Stimulated activated CD4-positive, alpha-beta T cell treated with anti-CD3 and anti-CD28 coated beads, Interleukin-12 subunit alpha, Interleukin-12 subunit beta, amount 100 ng/mL, for 24 hours (primary cell): ENCODE measurements at regions not wholly inside any gene's neighbourhood (a gene's known extent, or its start where the extent isn't known, plus 50 kb on each side); places are given as distances from the start of the nearest gene placed in this dataset.
"Not testable (repeated sequence)": the region's sequence is repeated elsewhere in the genome, so short reads cannot be mapped to it uniquely, and the experiment has no call there.

Experiments used
- DNase-seq, 2 experiments: peaks; one replicate each; pipeline ENCODE4 v3.0.0-alpha.2; 2020; ENCODE audit warnings: low read depth in 2 of 2

DNA sequence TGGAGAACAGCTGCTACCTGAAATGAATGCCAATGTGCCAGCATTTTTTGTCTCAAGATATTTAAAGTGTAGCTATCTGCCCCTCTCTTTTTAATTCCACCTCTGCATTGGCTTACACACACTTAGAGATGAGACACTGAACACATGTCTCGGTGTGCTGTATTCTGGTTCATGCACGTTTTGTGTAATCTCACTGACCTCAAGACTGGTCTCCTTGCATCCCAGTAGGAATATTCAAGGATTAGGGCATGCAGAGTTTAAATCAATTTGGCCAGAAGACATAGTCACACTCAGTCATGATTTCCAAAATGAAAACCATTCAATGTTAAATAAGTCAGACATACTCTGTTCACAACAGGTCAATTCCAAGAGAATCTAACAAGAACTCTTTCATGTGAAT lies 561.8 kb upstream of the TUSC1 start:
- DNase-seq = no peak

DNA sequence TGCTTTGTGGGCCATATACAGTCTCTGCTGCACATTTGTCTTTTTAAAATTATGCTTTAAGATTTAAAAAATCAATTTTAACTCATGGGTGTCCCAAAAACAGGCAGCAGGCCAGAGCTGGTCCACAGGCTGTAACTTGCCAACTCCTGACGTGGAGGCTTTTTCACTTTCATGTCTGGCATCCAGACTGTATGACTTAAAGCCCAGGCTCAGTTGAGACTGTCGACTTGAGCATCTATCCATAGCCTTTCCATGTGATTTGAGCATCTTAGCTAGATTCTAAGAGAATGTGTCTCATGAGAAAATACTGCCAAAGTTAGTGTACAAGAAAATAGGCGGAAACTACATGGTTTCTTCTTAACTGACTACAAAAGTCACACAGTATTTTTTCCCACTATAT lies 559.0 kb upstream of the TUSC1 start:
- no peak for DNase-seq

DNA sequence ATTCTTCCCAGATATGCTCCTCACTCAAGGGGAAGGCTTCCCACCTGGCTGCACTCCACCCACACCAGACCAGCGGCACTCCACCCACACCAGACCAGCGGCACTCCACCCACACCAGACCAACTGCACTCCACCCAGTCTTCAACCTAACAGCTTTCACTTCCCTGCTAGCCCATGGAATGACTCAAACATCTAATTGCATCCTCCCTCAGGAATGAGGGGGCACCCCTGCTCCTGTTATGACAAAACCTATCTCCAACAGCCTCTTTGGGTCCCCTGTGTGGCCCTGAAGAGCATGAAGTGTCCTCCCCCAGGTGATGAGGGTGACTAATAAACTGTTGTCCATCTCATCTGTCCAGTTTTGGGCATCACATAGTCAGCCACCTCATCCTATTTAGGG lies 556.6 kb upstream of the TUSC1 start:
- DNase-seq = no peak

DNA sequence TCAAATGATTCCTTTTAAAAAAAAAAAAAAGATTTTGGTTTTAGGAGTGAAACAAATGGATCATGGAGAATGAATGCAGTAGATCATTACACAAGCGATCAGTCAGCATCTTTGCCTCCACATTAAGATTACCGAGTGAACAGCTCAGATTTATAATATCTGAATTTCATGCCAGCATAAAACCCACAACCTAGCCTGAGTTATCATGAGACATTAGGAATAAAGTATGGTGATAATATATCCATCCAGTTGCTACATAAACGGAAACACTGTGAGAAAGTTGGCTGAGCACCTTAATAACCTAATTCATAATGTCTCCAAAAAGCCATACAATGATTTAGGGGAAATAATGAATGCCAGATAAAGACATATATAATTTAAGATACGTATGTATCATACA lies 553.1 kb upstream of the TUSC1 start:
- DNase-seq = no peak

DNA sequence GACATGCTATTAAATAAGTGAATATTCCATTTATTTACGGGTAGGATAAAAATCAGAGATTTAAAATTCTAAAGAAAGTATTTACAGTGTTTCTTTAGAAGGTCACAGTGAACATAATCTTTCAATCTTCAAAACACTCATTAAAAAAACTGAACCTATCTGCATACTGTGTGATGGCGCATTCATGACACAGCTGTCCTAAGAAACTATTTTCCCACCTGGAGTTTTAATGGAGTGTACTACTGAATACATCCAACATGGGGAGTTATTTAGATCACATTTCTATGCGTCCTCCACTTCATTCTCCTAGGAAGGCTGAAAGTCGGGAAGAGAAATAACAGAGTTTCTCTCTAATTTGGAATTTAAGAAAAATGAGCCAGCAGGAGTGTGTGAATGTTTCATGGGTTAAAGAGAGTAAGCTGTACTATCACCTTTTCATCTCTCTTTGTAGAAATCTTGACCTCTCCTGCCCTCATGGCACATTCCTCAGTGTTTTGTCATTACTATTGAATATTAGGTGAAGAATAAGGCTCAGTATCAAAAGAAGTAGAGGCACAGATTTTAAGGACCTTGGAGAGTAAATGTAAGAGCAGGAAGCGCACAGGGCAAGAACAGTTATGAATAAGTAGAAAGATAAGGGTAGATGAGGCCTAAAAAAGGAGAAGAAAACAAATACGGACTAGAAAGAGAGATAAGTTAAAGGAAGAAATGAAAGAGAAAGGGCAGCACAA lies 551.2 kb upstream of the TUSC1 start:
- no peak for DNase-seq

DNA sequence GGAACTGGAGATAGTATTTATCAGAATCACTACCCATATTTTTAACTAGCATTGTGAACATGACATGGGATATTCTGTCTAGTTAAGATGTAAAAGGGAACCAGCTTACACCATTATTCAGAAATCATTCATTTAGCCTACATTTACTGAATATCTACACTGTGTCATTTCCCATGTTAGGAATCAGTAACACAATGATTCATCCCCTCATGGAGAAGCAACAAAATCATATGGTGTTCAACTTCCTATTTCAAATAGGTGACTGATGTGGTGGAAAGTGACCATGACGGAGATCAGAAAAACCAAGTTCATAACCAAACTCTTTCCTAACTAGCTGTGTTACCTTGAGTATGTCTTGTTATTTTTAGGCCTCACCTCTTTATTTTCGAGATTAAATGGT lies 550.0 kb upstream of the TUSC1 start:
- DNase-seq = no peak

DNA sequence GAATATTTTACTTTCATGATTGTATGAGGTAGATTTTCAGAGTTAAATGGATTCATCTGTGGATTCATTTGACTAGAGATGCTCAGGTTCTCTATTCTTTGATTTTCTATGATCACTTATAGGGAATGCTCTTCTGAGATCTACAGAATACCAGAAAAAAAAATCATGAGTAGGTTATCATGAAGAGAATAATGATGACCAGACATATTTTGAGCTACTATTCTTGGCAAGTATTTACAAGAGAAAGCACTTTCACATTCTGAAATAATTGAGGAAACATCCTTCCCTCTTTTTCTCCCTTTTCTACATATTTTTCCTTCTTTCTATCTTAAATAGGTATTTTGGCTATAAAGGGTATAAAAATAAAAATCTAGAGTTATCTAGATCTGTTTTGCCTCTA lies 543.0 kb upstream of the TUSC1 start:
- no peak for DNase-seq

DNA sequence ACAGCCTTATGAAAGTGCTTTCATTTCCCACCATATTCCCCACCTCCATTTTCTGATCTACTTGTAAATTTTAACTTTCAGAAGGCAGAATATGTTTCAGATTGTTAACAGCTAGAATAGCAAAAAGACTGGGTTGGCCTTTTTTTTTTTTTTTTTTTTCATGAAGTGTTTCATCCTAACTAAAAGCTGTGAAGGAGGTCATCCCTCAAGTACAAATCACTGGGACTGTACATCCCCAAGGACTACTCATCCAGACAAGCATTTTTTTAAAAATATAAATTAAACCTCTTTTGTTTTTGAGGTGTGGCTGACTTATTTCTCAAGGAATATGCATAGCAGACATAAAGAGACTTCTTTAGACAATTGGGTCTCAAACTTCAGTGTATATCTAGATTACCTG lies 542.1 kb upstream of the TUSC1 start:
- no peak for DNase-seq

DNA sequence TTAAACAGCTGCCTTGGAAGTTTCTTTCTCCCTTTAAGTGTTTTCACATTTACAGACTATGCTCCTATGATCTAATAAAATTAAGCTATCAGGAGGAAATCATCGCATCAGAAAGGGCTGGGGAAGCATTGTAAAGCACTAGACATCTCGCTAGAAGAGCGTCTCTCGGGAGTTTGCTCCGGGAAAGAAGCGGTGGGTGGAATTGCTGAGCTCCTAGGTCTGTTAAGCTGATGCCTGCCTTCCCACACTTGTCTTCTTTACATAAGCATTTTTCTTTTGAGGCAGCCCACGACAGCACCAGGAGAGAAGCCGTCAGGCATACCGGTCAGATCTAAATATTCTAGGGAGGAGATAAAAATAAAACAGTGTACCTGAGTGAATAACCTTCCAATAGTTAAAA lies 541.7 kb upstream of the TUSC1 start:
- DNase-seq = no peak

DNA sequence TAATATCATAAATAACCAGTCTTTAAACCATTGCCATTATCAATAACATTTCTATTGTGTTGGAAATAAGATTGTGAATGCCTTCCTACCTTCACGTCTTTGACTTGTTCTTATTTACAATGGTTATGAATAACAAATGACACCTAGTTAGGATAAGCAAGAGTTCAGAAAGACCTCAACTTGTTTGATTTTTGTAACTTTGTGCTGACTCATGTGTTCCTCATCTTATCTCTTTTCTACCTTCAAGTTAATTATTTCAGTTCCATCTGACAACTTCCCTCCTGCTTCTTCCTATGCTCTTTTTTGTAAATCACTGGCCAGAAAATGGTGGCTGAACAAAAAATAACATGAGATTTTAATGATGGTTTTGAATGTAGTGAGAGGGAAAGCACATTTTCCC lies 538.5 kb upstream of the TUSC1 start:
- DNase-seq = no peak

DNA sequence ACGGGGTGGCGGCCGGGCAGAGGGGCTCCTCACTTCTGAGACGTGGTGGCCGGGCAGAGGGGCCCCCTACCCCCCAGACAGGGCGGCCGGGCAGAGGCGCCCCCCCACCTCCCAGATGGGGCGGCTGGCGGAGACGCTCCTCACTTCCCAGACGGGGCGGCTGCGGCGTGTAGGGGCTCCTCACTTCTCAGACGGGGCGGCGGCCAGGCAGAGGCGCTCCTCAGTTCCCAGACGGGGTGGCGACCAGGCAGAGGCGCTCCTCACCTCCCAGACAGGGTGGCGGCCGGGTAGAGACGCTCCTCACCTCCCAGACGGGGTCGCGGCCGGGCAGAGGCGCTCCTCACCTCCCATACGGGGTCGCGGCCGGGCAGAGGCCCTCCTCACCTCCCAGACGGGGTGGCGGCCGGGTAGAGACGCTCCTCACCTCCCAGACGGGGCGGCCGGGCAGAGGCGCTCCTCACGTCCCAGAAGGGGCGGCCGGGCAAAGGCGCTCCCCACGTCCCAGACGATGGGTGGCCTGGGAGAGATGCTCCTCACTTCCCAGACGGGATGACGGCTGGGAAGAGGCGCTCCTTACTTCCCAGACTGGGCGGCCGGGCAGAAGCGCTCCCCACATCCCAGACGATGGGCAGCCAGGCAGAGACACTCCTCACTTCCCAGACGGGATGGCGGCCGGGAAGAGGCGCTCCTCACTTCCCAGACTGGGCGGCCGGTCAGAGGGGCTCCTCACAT lies 536.6 kb upstream of the TUSC1 start:
- not testable (repeated sequence) for DNase-seq

DNA sequence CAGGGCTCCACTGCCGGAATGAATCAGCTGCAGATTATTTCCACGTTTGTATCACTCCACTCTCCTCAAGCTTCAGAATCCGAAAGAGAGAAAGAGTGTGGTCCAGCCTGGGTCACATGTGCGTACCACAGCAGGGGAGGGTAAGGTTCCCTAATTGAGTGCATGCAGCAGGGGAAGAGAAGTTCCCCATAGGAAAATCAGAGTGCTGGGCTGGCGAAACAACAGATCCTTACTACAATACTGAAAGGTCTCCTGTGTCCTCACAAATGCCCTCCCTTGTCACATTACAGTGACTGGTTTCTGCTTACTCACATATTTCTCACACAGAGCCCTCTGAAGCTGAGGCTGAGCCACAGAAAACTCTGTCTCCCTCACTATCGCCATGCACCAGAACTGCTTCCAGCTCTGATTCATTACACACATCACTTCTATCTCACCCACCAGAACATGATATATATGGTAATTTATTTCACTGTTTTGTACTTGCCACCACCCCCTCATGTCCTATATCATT lies 532.2 kb upstream of the TUSC1 start:
- no peak for DNase-seq

DNA sequence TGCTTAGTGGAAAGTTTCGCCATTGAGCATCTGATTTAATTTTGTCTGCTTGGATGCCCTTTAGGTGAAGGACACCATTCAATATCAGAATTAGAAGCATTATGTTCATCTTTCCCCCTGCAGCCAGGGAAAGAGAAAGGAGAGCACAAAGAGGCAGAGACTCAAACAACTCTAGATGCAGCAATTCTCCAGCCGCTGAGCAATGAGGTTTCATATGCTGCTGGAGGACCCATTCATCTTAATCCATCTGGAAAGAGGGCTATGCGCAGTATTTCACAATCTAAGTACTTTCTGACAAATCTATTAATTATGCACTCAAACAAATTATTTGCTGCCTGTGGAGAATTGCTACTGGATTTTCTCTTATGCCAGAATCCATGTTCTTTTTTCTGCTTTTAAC lies 527.0 kb upstream of the TUSC1 start:
- no peak for DNase-seq

DNA sequence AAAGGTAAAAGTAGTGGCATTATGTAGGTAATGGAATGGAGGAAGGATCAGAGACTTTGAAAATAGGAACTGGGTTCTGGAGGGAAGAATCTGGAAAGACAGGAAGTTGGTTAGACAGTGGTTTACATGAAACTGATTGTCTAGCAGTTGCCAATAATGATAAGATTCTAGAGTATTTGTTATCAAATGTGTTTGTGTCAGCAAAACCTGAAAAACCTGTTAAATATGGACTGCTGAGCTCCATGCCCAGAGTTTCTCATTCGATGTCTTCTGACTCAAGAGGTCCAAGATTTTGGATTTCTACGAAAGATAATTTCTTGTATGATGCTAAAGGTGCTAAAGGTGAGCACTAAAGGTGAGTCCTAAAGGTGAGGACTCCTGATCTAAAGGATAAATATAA lies 515.0 kb upstream of the TUSC1 start:
- no peak for DNase-seq

DNA sequence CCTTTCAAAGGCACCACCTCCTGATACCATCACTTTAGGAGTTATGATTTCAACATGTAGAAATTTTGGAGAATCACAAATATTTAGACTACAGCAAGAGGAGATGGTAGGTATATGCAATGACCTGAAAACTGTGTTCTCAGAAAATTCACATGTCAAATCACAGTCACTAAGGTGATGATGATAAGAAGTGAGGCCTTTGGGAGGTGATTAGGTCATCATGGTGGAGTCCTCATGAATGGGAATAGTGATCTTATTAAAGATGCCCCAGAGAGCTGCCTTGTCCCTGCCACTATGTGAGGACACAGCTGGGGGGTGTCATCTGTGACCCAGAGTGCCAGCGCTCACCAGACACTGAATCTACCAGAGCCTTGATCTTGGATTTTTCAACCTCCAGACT lies 513.5 kb upstream of the TUSC1 start:
- DNase-seq = no peak

DNA sequence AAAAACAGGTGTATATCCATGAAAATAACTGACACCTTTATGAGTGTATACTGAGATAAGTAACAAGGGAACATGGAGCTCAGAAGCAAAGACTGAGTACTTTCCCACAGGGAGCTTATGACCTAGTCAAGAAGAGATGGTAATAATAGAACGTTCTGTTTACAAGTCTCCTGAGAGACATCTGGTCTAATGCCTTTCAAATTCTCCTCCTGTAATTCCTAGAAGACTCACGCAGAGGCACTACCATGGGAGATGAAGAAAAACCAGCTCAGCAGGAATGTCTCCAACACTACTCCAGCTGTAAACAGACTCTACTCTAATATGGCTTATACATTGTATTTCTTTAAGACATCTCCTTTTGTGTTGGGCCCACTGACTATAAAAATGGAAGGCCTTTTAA lies 503.6 kb upstream of the TUSC1 start:
- DNase-seq = no peak

DNA sequence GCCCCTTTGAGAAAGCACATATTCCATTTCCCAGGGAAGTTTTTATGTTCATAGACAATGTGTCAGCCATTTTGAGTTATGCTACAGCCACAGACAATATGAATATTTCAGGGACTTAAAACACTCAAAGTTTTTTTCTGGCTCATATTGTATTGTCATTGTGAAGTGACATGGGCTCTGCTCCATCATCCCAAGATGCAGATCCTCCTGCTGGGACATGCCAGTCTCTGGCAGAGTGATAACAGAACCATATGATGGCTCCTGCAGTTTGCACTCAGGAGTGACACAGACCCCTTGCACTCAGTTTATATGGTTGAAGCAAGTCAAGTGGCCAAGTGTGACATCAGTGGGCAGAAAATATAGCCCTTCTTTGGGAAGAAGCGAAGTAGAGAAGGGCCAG lies 498.4 kb upstream of the TUSC1 start:
- no peak for DNase-seq

DNA sequence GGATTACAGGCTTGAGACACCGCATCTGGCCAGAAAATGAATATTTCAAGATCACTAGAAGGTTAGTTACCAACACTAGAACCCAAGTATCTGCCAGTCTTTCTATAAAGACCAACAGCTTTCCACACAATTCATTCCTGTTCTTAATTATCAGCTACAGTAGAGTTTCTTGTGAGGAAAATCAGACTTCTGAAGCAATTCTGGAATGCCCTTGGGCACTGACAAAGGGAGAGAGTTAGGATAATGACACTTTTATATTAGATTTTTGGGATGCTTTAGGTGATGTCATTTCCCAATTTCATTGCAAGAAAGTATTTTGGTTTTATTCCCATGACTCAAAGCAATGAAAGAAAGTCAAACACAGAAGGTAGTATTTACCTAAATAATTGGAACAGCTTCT lies 497.0 kb upstream of the TUSC1 start:
- no peak for DNase-seq

DNA sequence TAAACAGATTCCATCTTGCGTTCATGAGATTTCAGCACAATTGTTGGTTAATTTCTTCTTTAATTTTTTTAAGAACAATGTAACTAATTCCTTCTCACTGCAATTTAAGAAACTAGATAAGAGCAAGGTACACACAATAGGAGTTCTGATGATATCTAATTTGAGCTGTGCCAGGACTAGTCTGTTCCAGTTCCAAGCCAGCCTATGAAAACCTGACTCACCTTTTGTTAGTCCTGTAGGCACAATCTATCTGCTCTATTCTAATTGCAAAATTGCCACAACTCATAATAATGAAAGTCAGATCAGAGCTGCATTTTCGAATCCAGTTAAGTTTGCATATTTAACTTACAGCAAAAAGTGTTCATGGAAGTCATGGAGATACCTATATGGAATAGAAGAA lies 494.1 kb upstream of the TUSC1 start:
- DNase-seq = no peak

DNA sequence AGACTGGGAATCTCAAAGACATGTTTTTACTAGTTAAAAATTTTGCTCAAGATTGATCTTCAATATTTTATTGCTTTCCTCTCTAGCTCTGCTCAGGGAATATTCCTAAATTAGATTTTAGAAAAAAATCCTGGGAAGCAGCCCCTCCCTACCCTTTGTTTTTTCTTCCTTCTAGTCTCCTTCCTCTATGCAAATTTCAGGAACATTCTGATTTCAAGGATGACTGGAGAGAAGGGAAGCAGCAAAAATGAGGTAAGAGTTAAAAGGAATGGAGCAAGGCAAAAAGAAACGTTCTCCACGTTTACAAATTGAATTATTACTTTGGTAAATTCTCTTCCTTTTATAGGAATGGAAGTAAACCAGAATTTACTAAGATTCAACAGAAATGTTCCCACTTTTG lies 493.4 kb upstream of the TUSC1 start:
- no peak for DNase-seq

DNA sequence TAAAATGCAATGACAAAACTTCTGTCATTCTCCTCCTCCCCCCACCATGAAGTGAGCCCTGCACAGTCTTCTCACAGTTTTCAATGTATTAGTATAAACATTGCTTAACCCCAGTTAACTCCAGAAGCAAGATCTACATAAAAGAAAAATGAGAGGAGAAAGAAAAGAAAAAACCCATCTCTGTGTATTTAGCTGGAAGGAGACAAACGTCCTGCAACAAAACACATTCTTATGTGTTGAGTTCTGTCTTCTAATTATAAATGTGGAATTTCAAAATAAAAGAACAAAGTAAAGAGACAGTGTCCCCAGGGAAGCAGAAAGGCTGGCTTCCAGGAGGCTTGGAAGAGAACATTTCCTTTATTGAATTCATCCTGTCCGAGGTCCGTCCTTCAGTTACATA lies 491.9 kb upstream of the TUSC1 start:
- DNase-seq = no peak

DNA sequence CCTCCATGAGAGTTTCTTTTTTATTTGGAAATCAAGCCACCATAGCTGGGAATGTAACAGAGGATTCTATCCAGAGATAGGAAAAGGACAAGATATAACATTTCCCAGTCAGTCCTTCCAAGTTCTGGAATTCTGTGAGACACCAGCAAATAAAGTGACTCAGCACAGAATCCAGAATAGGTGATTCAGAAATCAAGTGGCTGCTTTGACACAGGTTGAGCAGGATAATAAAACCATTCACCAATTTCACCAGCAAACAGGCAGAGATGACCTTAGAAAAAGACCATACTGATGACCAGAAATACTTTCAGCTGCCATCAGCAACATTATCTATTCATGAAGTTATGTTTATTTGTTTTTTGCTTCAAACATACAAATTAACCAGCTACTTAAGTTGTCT lies 491.5 kb upstream of the TUSC1 start:
- no peak for DNase-seq

DNA sequence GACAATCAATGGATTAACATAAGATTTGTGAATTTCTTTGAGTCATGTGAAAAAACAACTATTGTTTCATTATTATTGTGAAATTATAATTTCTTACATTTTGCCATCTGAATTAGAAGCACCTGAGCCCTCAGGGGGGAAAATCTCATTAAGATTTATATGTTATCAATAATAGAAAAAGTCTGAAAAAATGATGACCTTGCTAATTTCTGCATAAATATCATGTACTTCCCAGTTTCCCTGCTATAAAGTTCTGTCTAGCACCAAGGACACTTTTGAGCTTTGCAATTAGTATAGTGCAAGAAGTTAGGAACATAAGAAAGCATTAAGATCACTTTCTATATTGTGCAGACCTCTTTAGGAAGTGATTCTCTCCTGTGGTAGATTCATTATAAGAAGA lies 488.3 kb upstream of the TUSC1 start:
- no peak for DNase-seq

DNA sequence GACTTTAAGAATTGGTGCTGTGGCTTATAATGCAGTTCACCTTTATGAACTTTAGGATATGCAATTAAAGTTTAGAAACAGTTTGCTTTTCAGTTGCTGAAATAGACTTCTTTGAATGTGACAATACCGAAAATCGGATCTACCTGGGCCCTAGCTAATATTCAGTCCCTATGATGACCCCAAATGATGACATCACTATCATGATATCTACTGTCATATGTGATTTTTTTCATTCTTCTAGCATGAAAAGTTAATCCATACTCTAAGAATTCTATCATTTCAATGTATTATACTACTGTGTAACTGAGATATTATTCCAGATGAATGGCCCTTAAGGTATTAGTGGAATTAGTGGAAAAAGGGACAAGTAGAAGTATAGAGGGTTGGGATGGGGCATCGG lies 487.2 kb upstream of the TUSC1 start:
- DNase-seq = no peak
